ENCODE measurements at regions not wholly inside any gene's neighbourhood (a gene's known extent, or its start where the extent isn't known, plus 50 kb on each side); places are given as distances from the start of the nearest gene placed in this dataset.

DNA sequence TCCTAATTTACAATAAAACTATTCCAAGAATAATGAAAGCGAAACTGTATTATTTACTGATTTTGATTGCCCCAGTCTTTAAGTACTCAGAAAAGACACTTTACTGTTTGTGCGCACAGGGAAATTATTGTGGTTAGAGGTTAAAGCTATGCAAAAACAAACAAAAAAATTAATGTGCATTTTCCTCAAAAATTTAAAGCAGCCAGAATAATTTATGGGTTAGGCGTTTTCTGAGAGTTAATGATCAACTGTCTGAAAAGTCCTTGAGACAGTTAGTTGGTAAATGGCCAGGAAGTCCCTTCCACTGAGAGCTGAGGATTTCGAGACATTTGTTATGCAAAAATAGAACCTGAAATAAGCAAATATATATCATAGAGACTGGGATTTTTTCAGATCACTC lies 143.3 kb downstream of the IRS1 start:
- TF ChIP-seq POLR2A (IDR thresholded peaks at IDR 0.05), result no peak
- no peak for TF ChIP-seq CTCF (IDR thresholded peaks at IDR 0.05)
